Right lung (tissue), 2 donors: ENCODE measurements at regions not wholly inside any gene's neighbourhood (a gene's known extent, or its start where the extent isn't known, plus 50 kb on each side); places are given as distances from the start of the nearest gene placed in this dataset.
A peak's percentile ranks its signal among the peaks of the same experiment; 100 is the strongest.

Source experiments
- DNase-seq, 2 donors: peaks; one replicate each; pipeline ENCODE4 v3.0.0-alpha.2; 2013

- DNase-seq: no peak
Measured at GRCh38 chrX:110430293-110431076, 71.8 kb downstream of the RTL9 start.

GRCh38 chrX:110432091-110432905, 73.7 kb downstream of the RTL9 start:
- no peak for DNase-seq

DNA sequence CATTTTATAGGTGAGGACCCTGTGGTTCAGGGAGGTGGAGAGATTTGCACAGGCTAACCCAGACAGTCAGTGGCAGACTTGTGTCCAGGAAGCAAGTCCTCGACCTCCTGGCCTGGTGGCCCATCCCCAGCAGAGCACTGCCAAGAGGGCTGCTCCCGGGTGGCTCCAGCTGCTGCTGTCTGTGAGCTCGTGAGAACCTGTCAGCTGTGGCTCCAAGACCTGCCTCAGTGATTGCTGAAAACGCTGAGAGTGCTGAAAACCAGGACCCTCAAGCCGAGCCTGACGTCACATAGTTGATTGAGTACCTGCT, 74.2 kb downstream of the RTL9 start:
- DNase-seq: peak in 1 of 2 donors; percentile 21

- DNase-seq: no peak
Measured at GRCh38 chrX:110435196-110435595, 76.5 kb downstream of the RTL9 start.

- DNase-seq: no peak
Measured at GRCh38 chrX:110436523-110436922, 77.9 kb downstream of the RTL9 start.

DNA sequence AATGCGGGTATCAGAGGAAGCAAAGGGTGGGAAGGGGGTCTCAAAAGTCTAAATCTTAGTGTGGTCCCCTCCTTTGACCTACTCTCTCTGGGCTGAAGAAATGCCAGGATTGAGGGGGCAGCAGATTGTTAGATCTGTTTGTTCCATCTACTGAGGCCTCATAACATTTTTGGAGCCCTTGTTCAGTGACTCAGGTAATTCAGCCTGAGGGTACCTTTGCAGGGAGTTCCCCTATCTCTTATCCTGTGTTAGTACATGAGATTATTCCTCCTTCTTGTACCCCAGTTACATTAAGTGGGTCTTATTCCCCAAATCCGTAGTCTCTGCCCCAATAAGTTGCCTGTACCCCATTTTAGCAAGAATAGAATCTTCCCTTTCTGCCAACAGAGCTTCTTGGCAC, 79.0 kb downstream of the RTL9 start:
- no peak for DNase-seq

DNA sequence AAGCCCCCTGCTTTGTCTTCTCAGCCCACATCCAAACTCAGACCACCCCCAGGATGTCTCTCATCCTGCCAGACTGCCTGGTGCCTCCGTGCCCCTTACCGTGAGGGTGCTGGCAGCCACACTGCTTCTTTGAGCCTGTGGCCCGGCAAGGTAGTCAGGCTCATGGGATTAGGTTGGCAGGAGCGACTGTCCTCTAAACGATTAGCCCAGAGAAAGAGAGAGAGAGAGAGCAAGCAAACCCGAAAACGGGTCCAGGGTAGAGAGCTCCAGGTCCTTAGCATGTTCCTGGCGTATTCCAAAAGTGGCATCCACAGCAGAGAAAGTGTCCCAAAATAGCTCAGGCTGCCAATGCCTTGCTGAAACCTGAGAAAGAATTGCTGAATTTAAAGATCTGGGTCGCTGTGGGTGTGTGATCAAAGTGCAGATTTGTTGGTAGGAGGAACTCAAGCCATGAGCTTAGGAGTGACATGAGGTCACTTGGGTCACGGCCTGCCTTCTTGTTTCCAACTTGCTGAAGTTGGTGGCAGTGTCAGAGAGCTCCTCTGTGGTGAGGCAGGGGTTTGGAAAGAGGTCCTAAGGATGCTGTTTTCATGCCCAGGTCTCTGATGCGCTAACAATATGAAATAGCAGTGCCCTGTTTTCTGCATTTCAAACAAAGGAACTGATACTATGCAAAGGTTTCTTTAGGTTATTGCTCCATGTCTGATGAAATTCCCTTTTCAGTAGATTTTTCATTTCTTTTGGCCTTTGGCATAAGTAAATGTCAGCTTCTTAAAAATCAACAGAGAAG, 81.6 kb downstream of the RTL9 start:
- no peak for DNase-seq

DNA sequence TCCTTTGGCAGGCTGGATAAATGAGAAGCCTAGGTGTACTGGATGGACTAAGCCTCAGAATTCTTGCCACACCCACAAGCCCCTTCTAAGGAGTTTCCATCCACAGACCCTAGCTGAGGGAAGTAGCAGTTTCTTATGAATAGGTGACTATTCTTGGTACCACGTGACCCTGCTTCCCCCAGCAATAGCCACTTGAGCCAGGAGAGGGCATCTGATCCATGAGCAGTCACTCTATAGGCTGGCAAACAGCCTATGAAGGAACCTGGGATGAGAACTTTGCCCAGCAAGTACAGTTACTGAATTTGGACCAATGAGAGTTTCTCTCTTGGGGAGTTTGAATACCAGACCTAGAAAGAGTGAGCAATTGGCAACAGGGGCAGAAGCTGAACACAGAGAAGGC, 84.0 kb downstream of the RTL9 start:
- no peak for DNase-seq

DNA sequence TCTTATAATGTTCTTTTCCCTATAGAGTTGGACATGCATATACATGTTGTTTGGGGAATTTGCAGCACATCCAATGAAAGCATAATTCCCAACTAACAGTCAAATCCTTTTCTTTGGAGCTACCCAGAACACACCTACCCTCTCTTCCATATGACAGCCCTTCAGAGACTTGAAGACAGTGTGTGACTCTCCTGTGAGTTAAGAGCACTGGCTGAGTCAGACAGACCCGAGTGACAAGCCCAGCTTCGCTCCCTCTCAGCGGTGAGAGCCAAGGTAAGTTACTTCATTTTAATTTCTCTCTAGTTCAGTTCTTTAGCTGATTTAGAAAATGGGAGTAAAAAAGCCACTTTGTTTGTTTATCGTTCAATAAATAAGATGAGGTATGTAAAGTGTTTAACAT, 86.3 kb downstream of the RTL9 start:
- DNase-seq: no peak

- DNase-seq: no peak
Measured at GRCh38 chrX:110448459-110448858, 89.8 kb downstream of the RTL9 start.

- DNase-seq: no peak
Measured at GRCh38 chrX:110449312-110449711, 90.7 kb downstream of the RTL9 start.

DNA sequence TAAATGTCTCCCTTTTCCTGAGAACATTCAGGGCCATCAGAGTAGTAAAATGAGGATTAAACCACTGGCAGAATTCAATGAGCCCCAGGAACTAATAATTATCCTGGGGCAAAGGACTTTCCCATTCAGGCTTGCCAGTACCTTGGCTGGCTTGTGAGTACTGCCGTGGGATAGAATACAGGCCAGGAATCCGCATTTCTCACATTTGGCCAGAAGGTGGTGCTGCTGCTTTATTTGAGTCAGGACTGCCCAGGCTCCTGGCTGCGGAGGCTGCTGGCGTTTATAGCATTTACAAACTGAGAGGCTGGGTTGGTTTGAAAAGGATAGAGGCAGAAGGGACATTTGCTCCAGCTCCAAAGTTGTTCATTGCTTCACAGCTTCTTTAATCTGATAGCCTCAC, 91.4 kb downstream of the RTL9 start:
- peak; percentile 61 to 79 for DNase-seq

- DNase-seq: no peak
Measured at GRCh38 chrX:110454336-110454735, 95.7 kb downstream of the RTL9 start.

DNA sequence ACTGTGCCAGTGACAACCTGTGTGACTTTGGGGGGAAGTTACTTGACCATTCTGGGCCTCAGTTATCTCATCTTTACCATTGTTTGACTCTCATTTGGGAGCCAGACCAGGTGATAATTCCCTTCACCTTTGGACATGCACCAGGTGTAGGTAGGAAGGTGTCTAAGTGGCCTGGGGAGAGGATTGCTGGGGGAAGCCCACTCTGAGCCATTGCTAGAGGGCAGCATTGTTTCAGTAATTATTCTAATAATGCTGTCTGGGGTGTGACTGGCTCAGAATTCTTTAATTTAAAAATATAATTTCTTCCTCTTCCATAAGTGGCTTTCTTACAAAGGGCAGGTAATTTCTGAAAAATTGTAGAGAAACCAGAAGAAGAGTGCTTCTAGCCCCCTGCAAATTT, 104.3 kb downstream of the RTL9 start:
- DNase-seq: no peak

- DNase-seq: no peak
Measured at GRCh38 chrX:110466790-110467189, 108.1 kb downstream of the RTL9 start.

DNA sequence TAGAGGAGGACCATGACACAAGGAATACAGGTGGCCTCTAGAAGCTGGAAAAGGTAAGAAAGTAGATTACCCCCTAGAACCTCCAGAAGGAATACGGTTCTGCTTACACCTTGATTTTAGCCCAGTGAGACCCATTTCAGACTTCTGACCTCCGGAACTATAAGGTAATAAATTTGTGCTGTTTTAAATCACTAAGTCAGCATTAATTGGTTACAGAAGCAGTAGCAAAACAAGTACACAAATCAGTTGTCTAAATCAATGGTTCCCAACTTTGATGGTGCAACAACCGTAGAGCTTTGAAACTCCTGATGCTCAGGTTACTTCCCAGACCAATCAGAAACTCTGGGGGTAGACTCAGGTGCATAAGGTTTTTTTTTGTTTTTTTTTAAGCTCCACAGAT, 113.6 kb downstream of the RTL9 start:
- DNase-seq: no peak

GRCh38 chrX:110477593-110478228, 119.1 kb downstream of the RTL9 start:
- no peak for DNase-seq

GRCh38 chrX:110491846-110492620, 133.4 kb downstream of the RTL9 start:
- DNase-seq: no peak

DNA sequence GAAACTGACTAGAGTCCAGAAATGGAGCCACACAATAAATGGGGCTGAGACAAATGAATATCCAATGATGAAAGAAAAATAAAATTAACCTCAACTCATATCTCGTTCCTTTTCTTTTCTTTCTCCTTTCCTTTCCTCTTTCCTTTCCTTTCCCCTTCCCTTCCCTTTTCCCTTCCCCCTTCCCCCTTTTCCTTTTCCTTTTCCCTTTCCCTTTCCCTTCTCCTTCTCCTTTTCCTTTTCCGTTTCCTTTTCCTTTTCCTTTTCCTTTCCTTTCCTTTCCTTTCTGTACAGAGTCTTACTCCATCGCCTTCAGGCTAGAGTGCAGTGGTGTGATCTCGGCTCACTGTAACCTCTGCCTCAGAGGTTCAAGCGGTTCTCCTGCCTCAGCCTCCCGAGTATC, 146.3 kb downstream of the RTL9 start:
- no peak for DNase-seq

DNA sequence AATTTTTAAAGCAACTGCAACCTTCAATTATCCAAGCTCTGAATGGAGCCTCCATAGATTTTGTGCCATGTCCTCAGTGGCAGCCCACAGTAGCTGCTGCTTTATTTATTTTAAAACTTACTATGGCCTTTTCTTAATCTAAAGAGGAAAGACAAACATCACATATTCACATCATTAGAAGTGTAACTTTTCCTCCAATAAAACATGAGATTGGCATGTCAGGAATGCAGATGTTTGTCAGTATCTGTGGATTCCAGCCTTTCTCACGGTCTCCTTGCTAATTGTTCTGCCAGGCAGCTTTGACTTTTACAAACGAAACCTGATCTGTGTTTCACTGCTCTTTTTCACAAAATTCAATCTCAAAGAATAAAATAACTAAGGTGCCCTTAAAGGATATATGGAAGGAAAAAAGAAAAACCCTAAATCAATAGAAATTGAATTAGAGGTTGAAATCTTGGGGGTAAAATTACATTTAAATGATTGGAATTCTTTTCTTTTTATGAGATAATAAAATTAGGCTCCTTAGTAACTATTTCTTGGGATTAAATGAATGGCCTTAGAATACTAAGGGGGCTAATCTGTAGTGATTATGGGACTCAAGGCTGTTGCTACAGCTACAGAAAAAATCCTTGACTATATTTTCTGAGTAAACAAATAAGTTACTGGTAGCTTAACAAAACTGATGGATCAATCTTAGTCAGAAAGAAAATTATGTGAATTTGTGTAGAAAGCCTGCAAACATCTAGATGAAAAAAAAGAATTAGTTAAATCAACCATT, 151.3 kb downstream of the RTL9 start:
- DNase-seq: no peak

GRCh38 chrX:110511238-110511637, 152.6 kb downstream of the RTL9 start:
- no peak for DNase-seq
